Testis (tissue), 2 donors: ENCODE measurements at regions not wholly inside any gene's neighbourhood (a gene's known extent, or its start where the extent isn't known, plus 50 kb on each side); places are given as distances from the start of the nearest gene placed in this dataset.

ENCODE experiments used
- CTCF ChIP-seq, 3 experiments: fragments of 450-650 bp in 2 of 3; fragments of 200-600 bp in 1 of 3; sonication (generic) in 1 of 3; IDR thresholded peaks; one replicate each; pipeline ENCODE4 v1.5.1; 2016 to 2019; ENCODE audit warnings: antibody characterized with exemption in 3 of 3, mild to moderate bottlenecking in 2 of 3, moderate library complexity in 1 of 3
- POLR2A ChIP-seq: fragments of 450-650 bp; IDR thresholded peaks from one replicate; pipeline ENCODE4 v1.6.1; 2017; ENCODE audit warnings: antibody characterized with exemption, mild to moderate bottlenecking, moderate library complexity

DNA sequence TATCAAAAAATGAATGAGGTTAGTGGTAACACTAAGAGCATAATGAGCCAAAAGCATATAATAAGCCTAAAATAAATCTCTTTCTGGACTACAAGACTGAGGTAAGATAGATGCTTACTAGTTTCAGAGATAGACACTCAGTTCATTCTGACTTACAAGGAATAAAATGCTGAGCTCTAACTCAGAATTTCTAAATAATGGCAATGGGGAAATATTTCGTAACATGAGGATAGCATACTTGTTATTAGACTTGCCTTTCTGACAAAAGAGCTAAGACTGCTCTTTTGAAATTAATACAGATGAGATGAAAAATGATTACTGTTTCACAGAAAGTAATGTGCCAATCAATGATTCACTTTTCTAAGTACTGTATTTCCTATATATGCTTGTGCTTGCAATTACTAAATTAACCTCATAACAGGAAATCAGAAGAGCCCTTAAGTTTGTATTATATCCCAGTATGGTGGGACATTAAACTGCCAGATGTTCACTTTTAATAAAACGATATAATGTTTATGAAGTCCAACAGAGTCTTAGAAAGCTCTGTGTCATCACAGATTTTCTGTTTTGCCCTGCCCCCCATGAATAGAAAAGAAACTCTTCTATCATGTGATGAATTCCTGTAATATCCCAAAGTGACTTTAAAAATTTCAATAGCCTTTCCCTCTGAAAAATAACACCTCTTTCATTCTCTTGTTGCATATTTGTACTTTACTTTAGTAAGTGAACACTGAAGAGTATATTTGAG, 2771.0 kb upstream of the PCDH20 start:
- TF ChIP-seq CTCF (IDR thresholded peaks at IDR 0.05) (no peak), POLR2A (no peak)
